ENCODE measurements at regions not wholly inside any gene's neighbourhood (a gene's known extent, or its start where the extent isn't known, plus 50 kb on each side); places are given as distances from the start of the nearest gene placed in this dataset.
"Not testable (repeated sequence)": the region's sequence is repeated elsewhere in the genome, so short reads cannot be mapped to it uniquely, and the experiment has no call there.

- H3K36me3 Mint-ChIP-seq (ENCODE audit: low read depth): no peaks in the 10 kb centered on the region
- no peaks in the 10 kb centered on the region for H3K27me3 Mint-ChIP-seq
- H3K9me3 Mint-ChIP-seq: no peaks in the 10 kb centered on the region
- H3K27ac Mint-ChIP-seq: no peak overlapping the region
- DNase-seq: no peak
- H3K4me3 Mint-ChIP-seq: no peak overlapping the region
- no peaks in the 10 kb centered on the region for H3K4me1 Mint-ChIP-seq
- no peak for ATAC-seq
These were observed 51.4 kb downstream of the SLC41A2 start for GRCh38 chr12:104906695-104907094.

- H3K27ac Mint-ChIP-seq; H3K27me3 Mint-ChIP-seq; H3K4me1 Mint-ChIP-seq; H3K4me3 Mint-ChIP-seq; H3K36me3 Mint-ChIP-seq (ENCODE audit: low read depth); ATAC-seq; DNase-seq; H3K9me3 Mint-ChIP-seq: not testable (repeated sequence)
These were observed 52.6 kb downstream of the SLC41A2 start for GRCh38 chr12:104905446-104905845.

GRCh38 chr12:104903648-104904423 is 54.3 kb downstream of the SLC41A2 start:
- DNase-seq (no peak), ATAC-seq (no peak)
- Mint-ChIP-seq H3K4me1 (no peaks in the 10 kb centered on the region), H3K9me3 (peaks cover 10% of the 10 kb centered on the region), H3K36me3 (ENCODE audit: low read depth) (no peaks in the 10 kb centered on the region), H3K27me3 (no peaks in the 10 kb centered on the region), H3K4me3 (no peak overlapping the region), H3K27ac (no peak overlapping the region)

GRCh38 chr12:104902125-104902524 is 56.0 kb downstream of the SLC41A2 start:
- H3K4me3 Mint-ChIP-seq: no peak overlapping the region
- no peaks in the 10 kb centered on the region for H3K27me3 Mint-ChIP-seq
- H3K27ac Mint-ChIP-seq: no peak overlapping the region
- H3K9me3 Mint-ChIP-seq: peaks cover 13% of the 10 kb centered on the region
- no peak for DNase-seq
- ATAC-seq: no peak
- no peaks in the 10 kb centered on the region for H3K36me3 Mint-ChIP-seq (ENCODE audit: low read depth)
- no peaks in the 10 kb centered on the region for H3K4me1 Mint-ChIP-seq

- Mint-ChIP-seq H3K9me3 (peaks cover 13% of the 10 kb centered on the region), H3K4me3 (no peak overlapping the region), H3K36me3 (ENCODE audit: low read depth) (no peaks in the 10 kb centered on the region), H3K4me1 (no peaks in the 10 kb centered on the region), H3K27me3 (peaks cover 2% of the 10 kb centered on the region), H3K27ac (no peak overlapping the region)
- DNase-seq: no peak
- no peak for ATAC-seq
These were observed 61.4 kb downstream of the SLC41A2 start for GRCh38 chr12:104896710-104897109.

GRCh38 chr12:104896146-104896545 is 61.9 kb downstream of the SLC41A2 start:
- DNase-seq: no peak
- peaks cover under 1% of the 10 kb centered on the region for H3K4me1 Mint-ChIP-seq
- H3K4me3 Mint-ChIP-seq: no peak overlapping the region
- H3K9me3 Mint-ChIP-seq: peaks cover 15% of the 10 kb centered on the region
- H3K36me3 Mint-ChIP-seq (ENCODE audit: low read depth): no peaks in the 10 kb centered on the region
- peaks cover 2% of the 10 kb centered on the region for H3K27me3 Mint-ChIP-seq
- no peak overlapping the region for H3K27ac Mint-ChIP-seq
- no peak for ATAC-seq

GRCh38 chr12:104895415-104895814 is 62.7 kb downstream of the SLC41A2 start:
- Mint-ChIP-seq H3K4me1 (peaks cover 8% of the 10 kb centered on the region), H3K4me3 (no peak overlapping the region), H3K36me3 (ENCODE audit: low read depth) (no peaks in the 10 kb centered on the region), H3K27me3 (peaks cover 2% of the 10 kb centered on the region), H3K27ac (no peak overlapping the region), H3K9me3 (peaks cover 17% of the 10 kb centered on the region)
- DNase-seq (no peak), ATAC-seq (no peak)

- DNase-seq: peak; percentile 15
- Mint-ChIP-seq H3K4me3 (no peak overlapping the region), H3K27me3 (peaks cover 2% of the 10 kb centered on the region), H3K27ac (peak overlapping the region; percentile 87), H3K9me3 (peaks cover 4% of the 10 kb centered on the region), H3K4me1 (peaks cover 13% of the 10 kb centered on the region), H3K36me3 (ENCODE audit: low read depth) (no peaks in the 10 kb centered on the region)
- peak; percentile 97 for ATAC-seq
These were observed 67.5 kb downstream of the SLC41A2 start for GRCh38 chr12:104890476-104891096.

GRCh38 chr12:104889735-104890134 is 68.4 kb downstream of the SLC41A2 start:
- Mint-ChIP-seq H3K27me3 (peaks cover 2% of the 10 kb centered on the region), H3K27ac (no peak overlapping the region), H3K4me1 (peaks cover 13% of the 10 kb centered on the region), H3K9me3 (peaks cover 4% of the 10 kb centered on the region), H3K36me3 (ENCODE audit: low read depth) (no peaks in the 10 kb centered on the region), H3K4me3 (no peak overlapping the region)
- no peak for ATAC-seq
- DNase-seq: no peak

GRCh38 chr12:104888892-104889291 is 69.2 kb downstream of the SLC41A2 start:
- Mint-ChIP-seq H3K36me3 (ENCODE audit: low read depth) (no peaks in the 10 kb centered on the region), H3K9me3 (peaks cover 4% of the 10 kb centered on the region), H3K4me1 (peaks cover 13% of the 10 kb centered on the region), H3K27ac (no peak overlapping the region), H3K27me3 (no peaks in the 10 kb centered on the region), H3K4me3 (no peak overlapping the region)
- ATAC-seq (no peak), DNase-seq (no peak)

- Mint-ChIP-seq H3K27me3 (no peaks in the 10 kb centered on the region), H3K4me1 (peaks cover 13% of the 10 kb centered on the region), H3K9me3 (peaks cover 4% of the 10 kb centered on the region), H3K36me3 (ENCODE audit: low read depth) (no peaks in the 10 kb centered on the region), H3K4me3 (no peak overlapping the region), H3K27ac (no peak overlapping the region)
- no peak for ATAC-seq
- no peak for DNase-seq
These were observed 69.6 kb downstream of the SLC41A2 start for GRCh38 chr12:104888481-104888880.

- Mint-ChIP-seq H3K27me3 (no peaks in the 10 kb centered on the region), H3K9me3 (peaks cover 4% of the 10 kb centered on the region), H3K4me3 (no peak overlapping the region), H3K4me1 (peaks cover 13% of the 10 kb centered on the region), H3K27ac (no peak overlapping the region), H3K36me3 (ENCODE audit: low read depth) (peaks cover 5% of the 10 kb centered on the region)
- no peak for ATAC-seq
- DNase-seq: no peak
These were observed 70.6 kb downstream of the SLC41A2 start for GRCh38 chr12:104887452-104887851.

- DNase-seq: no peak
- Mint-ChIP-seq H3K36me3 (ENCODE audit: low read depth) (peaks cover 5% of the 10 kb centered on the region), H3K27ac (no peak overlapping the region), H3K4me1 (peaks cover 13% of the 10 kb centered on the region), H3K4me3 (no peak overlapping the region), H3K9me3 (peaks cover 4% of the 10 kb centered on the region), H3K27me3 (no peaks in the 10 kb centered on the region)
- ATAC-seq: no peak
These were observed 71.4 kb downstream of the SLC41A2 start for GRCh38 chr12:104886418-104887401.

- H3K4me1 Mint-ChIP-seq; H3K4me3 Mint-ChIP-seq; H3K27ac Mint-ChIP-seq; H3K36me3 Mint-ChIP-seq (ENCODE audit: low read depth); H3K9me3 Mint-ChIP-seq; H3K27me3 Mint-ChIP-seq; ATAC-seq; DNase-seq: not testable (repeated sequence)
These were observed 79.2 kb downstream of the SLC41A2 start for GRCh38 chr12:104878858-104879257.
